Prostate gland (tissue), 2 donors: ENCODE measurements at regions not wholly inside any gene's neighbourhood (a gene's known extent, or its start where the extent isn't known, plus 50 kb on each side); places are given as distances from the start of the nearest gene placed in this dataset.

Source experiments
- CTCF ChIP-seq, 4 experiments: fragments of 200-600 bp in 2 of 4; fragments of 450-650 bp in 2 of 4; sonication (generic) in 2 of 4; IDR thresholded peaks; 1 replicate in 3 of 4; 2 replicates in 1 of 4; pipeline ENCODE4 v1.5.1; 2016 to 2019; ENCODE audit warnings: antibody characterized with exemption in 4 of 4, mild to moderate bottlenecking in 2 of 4, moderate library complexity in 2 of 4
- POLR2A ChIP-seq: fragments of 450-650 bp; IDR thresholded peaks from one replicate; pipeline ENCODE4 v1.6.1; 2016; ENCODE audit warnings: antibody characterized with exemption, mild to moderate bottlenecking

- TF ChIP-seq CTCF (IDR thresholded peaks at IDR 0.05), result no peak
- no peak for TF ChIP-seq POLR2A
These were observed 263.9 kb downstream of the FRK start for GRCh38 chr6:115796829-115797228.
